ENCODE measurements at regions not wholly inside any gene's neighbourhood (a gene's known extent, or its start where the extent isn't known, plus 50 kb on each side); places are given as distances from the start of the nearest gene placed in this dataset.

DNA sequence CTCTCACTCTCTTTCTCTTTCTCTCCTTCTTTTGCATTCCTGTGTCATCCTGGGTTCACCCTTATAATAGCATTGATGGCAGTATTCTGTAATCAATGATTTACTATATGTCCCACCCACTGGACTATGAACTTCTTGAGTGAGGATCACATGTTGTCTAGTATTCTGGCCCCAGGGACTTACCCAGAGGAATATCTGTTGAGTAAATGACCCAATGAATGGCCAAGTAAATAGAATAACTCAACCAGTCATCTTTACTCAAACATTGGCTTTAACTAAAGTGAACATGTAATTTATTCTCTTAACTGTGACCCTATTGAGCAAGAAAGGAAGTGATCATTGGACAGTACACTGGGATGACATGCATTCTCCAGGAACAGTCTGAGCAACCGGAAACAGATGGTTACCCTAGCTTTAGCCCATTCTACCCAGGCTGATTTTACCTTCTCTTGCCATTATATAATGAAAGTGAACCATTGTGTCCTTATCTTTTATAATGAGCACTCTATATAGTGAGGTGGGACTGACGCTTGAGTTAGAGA is 94.5 kb upstream of the SOX14 start:
- Histone ChIP-seq H3K36me3 (ENCODE audit: insufficient read depth, low read length) (no peaks in the 10 kb centered on the region), H3K9me3 (ENCODE audit: low read length) (no peaks in the 10 kb centered on the region), H3K79me2 (ENCODE audit: insufficient read depth, low read depth, low read length) (no peaks in the 10 kb centered on the region), H4K20me1 (ENCODE audit: insufficient read depth, low read length) (no peaks in the 10 kb centered on the region), H3K4me2 (ENCODE audit: low read length) (no peak overlapping the region), H3K4me1 (ENCODE audit: insufficient read depth, low read length, poor library complexity, severe bottlenecking) (no peaks in the 10 kb centered on the region), H2AFZ (ENCODE audit: low read length) (no peak overlapping the region), H3K4me3 (ENCODE audit: low read depth, low read length, poor library complexity, severe bottlenecking) (no peak overlapping the region), H3K27ac (ENCODE audit: low read depth, low read length, poor library complexity, severe bottlenecking) (no peak overlapping the region), H3K9me2 (ENCODE audit: insufficient read depth, low read length) (no peaks in the 10 kb centered on the region)
- no TSS peak for BruUV-seq (replicated peaks)
- DNase-seq (ENCODE audit: low spot score) = no peak
- intact Hi-C loops (cut with micrococcal nuclease; ENCODE audit: unreplicated experiment) = no loop called here
- ChIA-PET POLR2A (no interaction called here), CTCF (ENCODE audit: unreplicated experiment) (no interaction called here)
- TF ChIP-seq EZH2phosphoT487 (IDR thresholded peaks at IDR 0.05; ENCODE audit: borderline replicate concordance, low read depth, low read length) = no peak

GRCh38 chr3:137687181-137687879 is 76.8 kb upstream of the SOX14 start:
- H2AFZ ChIP-seq (ENCODE audit: low read length) = no peak overlapping the region

DNA sequence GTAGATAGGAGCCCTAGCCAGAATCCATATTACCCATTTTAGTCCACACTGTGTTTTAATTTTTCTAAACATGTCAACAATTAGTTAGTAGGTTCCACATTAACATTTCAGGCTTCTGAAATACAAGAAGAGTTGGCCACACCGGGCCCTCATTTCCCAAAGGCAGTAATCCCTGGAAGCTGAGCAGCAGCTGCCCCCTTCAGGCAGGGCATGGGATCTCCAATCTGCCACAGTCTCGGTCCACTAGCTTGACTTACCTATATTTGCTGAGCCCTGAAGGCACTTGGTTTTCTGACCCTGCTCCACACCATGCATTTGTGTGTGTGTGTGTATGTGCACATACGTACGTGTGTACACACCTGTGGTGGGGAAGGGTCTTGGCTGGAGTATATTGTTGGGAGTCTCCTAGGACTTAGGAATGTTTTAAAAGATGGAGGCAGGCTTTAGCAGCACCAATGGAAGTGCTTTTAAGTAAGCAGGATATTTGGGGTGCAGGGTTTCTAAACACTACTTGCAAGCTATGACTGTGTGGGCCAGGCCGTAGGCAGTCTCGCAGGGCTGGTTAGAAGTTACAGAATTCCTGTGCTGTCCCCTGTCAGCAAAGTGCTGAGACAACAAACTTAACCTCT is 71.2 kb upstream of the SOX14 start:
- TF ChIP-seq EZH2phosphoT487 (IDR thresholded peaks at IDR 0.05; ENCODE audit: borderline replicate concordance, low read depth, low read length) (no peak), CTCF (conservative IDR thresholded peaks at IDR 0.05; ENCODE audit: low read length) (peak; percentile 70)
- Histone ChIP-seq H4K20me1 (ENCODE audit: insufficient read depth, low read length) (no peaks in the 10 kb centered on the region), H3K27ac (ENCODE audit: low read depth, low read length, poor library complexity, severe bottlenecking) (no peak overlapping the region), H3K4me2 (ENCODE audit: low read length) (no peak overlapping the region), H2AFZ (ENCODE audit: low read length) (no peak overlapping the region), H3K9me2 (ENCODE audit: insufficient read depth, low read length) (no peaks in the 10 kb centered on the region), H3K4me1 (ENCODE audit: insufficient read depth, low read length, poor library complexity, severe bottlenecking) (no peaks in the 10 kb centered on the region), H3K36me3 (ENCODE audit: insufficient read depth, low read length) (no peaks in the 10 kb centered on the region), H3K79me2 (ENCODE audit: insufficient read depth, low read depth, low read length) (no peaks in the 10 kb centered on the region), H3K4me3 (ENCODE audit: low read depth, low read length, poor library complexity, severe bottlenecking) (no peak overlapping the region), H3K9me3 (ENCODE audit: low read length) (no peaks in the 10 kb centered on the region)
- intact Hi-C loops (cut with micrococcal nuclease; ENCODE audit: unreplicated experiment) = no loop called here
- ChIA-PET CTCF (ENCODE audit: unreplicated experiment) (no interaction called here), POLR2A (interaction anchor here (0.9 kb wide), 1 partner anchor 10 kb away, joined by 3 read pairs; no protein-coding TSS in a partner anchor)
- BruUV-seq (replicated peaks) = no TSS peak
- DNase-seq (ENCODE audit: low spot score) = peak; percentile 3

More at GRCh38 chr3:137687181-137687879, 76.8 kb upstream of the SOX14 start:
- ChIA-PET CTCF (ENCODE audit: unreplicated experiment) (no interaction called here), POLR2A (interaction anchor here (0.6 kb wide), 2 partner anchors 197 to 955 kb away, joined by 4 read pairs; no protein-coding TSS in a partner anchor)
- no TSS peak for BruUV-seq (replicated peaks)
- Histone ChIP-seq H3K9me2 (ENCODE audit: insufficient read depth, low read length) (no peaks in the 10 kb centered on the region), H3K4me3 (ENCODE audit: low read depth, low read length, poor library complexity, severe bottlenecking) (no peak overlapping the region), H4K20me1 (ENCODE audit: insufficient read depth, low read length) (no peaks in the 10 kb centered on the region), H3K36me3 (ENCODE audit: insufficient read depth, low read length) (no peaks in the 10 kb centered on the region), H3K4me2 (ENCODE audit: low read length) (no peak overlapping the region), H3K4me1 (ENCODE audit: insufficient read depth, low read length, poor library complexity, severe bottlenecking) (no peaks in the 10 kb centered on the region), H3K9me3 (ENCODE audit: low read length) (no peaks in the 10 kb centered on the region), H3K27ac (ENCODE audit: low read depth, low read length, poor library complexity, severe bottlenecking) (no peak overlapping the region), H3K79me2 (ENCODE audit: insufficient read depth, low read depth, low read length) (no peaks in the 10 kb centered on the region)
- DNase-seq (ENCODE audit: low spot score) = no peak
- intact Hi-C loops (cut with micrococcal nuclease; ENCODE audit: unreplicated experiment) = no loop called here
- no peak for TF ChIP-seq CTCF (conservative IDR thresholded peaks at IDR 0.05; ENCODE audit: low read length)
- TF ChIP-seq EZH2phosphoT487 (IDR thresholded peaks at IDR 0.05; ENCODE audit: borderline replicate concordance, low read depth, low read length) = no peak
